ENCODE measurements at regions not wholly inside any gene's neighbourhood (a gene's known extent, or its start where the extent isn't known, plus 50 kb on each side); places are given as distances from the start of the nearest gene placed in this dataset.
"Not testable (repeated sequence)": the region's sequence is repeated elsewhere in the genome, so short reads cannot be mapped to it uniquely, and the experiment has no call there.

- DNase-seq: no peak
Observed at GRCh38 chr1:20432341-20432740, 53.7 kb downstream of the CAMK2N1 start.

GRCh38 chr1:20431176-20431460 is 54.9 kb downstream of the CAMK2N1 start:
- DNase-seq: no peak

GRCh38 chr1:20430355-20431175 is 55.4 kb downstream of the CAMK2N1 start:
- peak; percentile 26 for DNase-seq

- no peak for DNase-seq
Observed at GRCh38 chr1:20429296-20429695, 56.7 kb downstream of the CAMK2N1 start.

- no peak for DNase-seq
Observed at GRCh38 chr1:20428841-20429240, 57.2 kb downstream of the CAMK2N1 start.

- no peak for DNase-seq
Observed at GRCh38 chr1:20426923-20427322, 59.1 kb downstream of the CAMK2N1 start.

- no peak for DNase-seq
Observed at GRCh38 chr1:20426371-20426770, 59.6 kb downstream of the CAMK2N1 start.

- DNase-seq: no peak
Observed at GRCh38 chr1:20425622-20426021, 60.4 kb downstream of the CAMK2N1 start.

GRCh38 chr1:20423169-20423795 is 62.7 kb downstream of the CAMK2N1 start:
- DNase-seq: no peak

- DNase-seq: no peak
Observed at GRCh38 chr1:20421441-20421840, 64.6 kb downstream of the CAMK2N1 start.

- DNase-seq: no peak
Observed at GRCh38 chr1:20417581-20417980, 68.4 kb downstream of the CAMK2N1 start.

- no peak for DNase-seq
Observed at GRCh38 chr1:20416706-20417105, 69.3 kb downstream of the CAMK2N1 start.

- DNase-seq: no peak
Observed at GRCh38 chr1:20413776-20414140, 72.3 kb downstream of the CAMK2N1 start.

- DNase-seq: no peak
Observed at GRCh38 chr1:20413136-20413775, 72.8 kb downstream of the CAMK2N1 start.

GRCh38 chr1:20411196-20411980 is 74.6 kb downstream of the CAMK2N1 start:
- no peak for DNase-seq

GRCh38 chr1:20410503-20410902 is 75.5 kb downstream of the CAMK2N1 start:
- no peak for DNase-seq

- DNase-seq: no peak
Observed at GRCh38 chr1:20409971-20410370, 76.0 kb downstream of the CAMK2N1 start.

GRCh38 chr1:20409012-20409411 is 77.0 kb downstream of the CAMK2N1 start:
- DNase-seq: no peak

- DNase-seq: not testable (repeated sequence)
Observed at GRCh38 chr1:20408133-20408650, 77.8 kb downstream of the CAMK2N1 start.

- no peak for DNase-seq
Observed at GRCh38 chr1:20405893-20406604, 80.0 kb downstream of the CAMK2N1 start.

- no peak for DNase-seq
Observed at GRCh38 chr1:20405051-20405754, 80.8 kb downstream of the CAMK2N1 start.

Measured in T-helper 9 cell (primary cell).